ENCODE measurements at regions not wholly inside any gene's neighbourhood (a gene's known extent, or its start where the extent isn't known, plus 50 kb on each side); places are given as distances from the start of the nearest gene placed in this dataset.

GRCh38 chr1:175887981-175888428 is 144.6 kb upstream of the TNR start:
- TF ChIP-seq POLR2AphosphoS5 (IDR thresholded peaks at IDR 0.05) = no peak
- TF ChIP-seq CTCF (IDR thresholded peaks at IDR 0.05) = peak in 3 of 4 experiments; percentile 26 to 52 (median 33)
- TF ChIP-seq POLR2A (IDR thresholded peaks at IDR 0.05) = no peak

Data from prostate gland (tissue), 2 donors.